Activated CD4-positive, alpha-beta memory T cell treated with anti-CD3 and anti-CD28 coated beads for 36 hours (primary cell): ENCODE measurements at regions not wholly inside any gene's neighbourhood (a gene's known extent, or its start where the extent isn't known, plus 50 kb on each side); places are given as distances from the start of the nearest gene placed in this dataset.

Experiments used
- CTCF ChIA-PET: fragments of 350-600 bp; sonication (Branson Sonifier 250); formaldehyde crosslinking; loops from one replicate; lab custom pipeline; 2021; ENCODE audit warnings: antibody characterized with exemption, inconsistent platforms; lab: Charles Lee
- POLR2A ChIA-PET: fragments of 350-600 bp; sonication (Branson Sonifier 250); formaldehyde crosslinking; loops from one replicate; lab custom pipeline; 2021; ENCODE audit warnings: antibody characterized with exemption; lab: Charles Lee
- DNase-seq: peaks from one replicate; pipeline ENCODE4 v3.0.0-alpha.2; 2020
- H3K27ac Mint-ChIP-seq: one replicate; pipeline ENCODE4 v1.8.0; 2021; ENCODE audit warnings: mixed read lengths
- H3K27me3 Mint-ChIP-seq: one replicate; pipeline ENCODE4 v1.8.0; 2021; ENCODE audit warnings: mixed read lengths
- H3K36me3 Mint-ChIP-seq: one replicate; pipeline ENCODE4 v1.8.0; 2021; ENCODE audit warnings: mixed read lengths
- H3K4me1 Mint-ChIP-seq: one replicate; pipeline ENCODE4 v1.8.0; 2021; ENCODE audit warnings: low read depth, mixed read lengths
- H3K4me3 Mint-ChIP-seq: one replicate; pipeline ENCODE4 v1.8.0; 2021; ENCODE audit warnings: mild to moderate bottlenecking, mixed read lengths
- H3K9me3 Mint-ChIP-seq: one replicate; pipeline ENCODE4 v1.8.0; 2021; ENCODE audit warnings: mixed read lengths
- intact Hi-C: fragments of 100-400 bp; cut with micrococcal nuclease; formaldehyde crosslinking; loops from one replicate; pipeline ENCODE4 v1.15.1; 2023

DNA sequence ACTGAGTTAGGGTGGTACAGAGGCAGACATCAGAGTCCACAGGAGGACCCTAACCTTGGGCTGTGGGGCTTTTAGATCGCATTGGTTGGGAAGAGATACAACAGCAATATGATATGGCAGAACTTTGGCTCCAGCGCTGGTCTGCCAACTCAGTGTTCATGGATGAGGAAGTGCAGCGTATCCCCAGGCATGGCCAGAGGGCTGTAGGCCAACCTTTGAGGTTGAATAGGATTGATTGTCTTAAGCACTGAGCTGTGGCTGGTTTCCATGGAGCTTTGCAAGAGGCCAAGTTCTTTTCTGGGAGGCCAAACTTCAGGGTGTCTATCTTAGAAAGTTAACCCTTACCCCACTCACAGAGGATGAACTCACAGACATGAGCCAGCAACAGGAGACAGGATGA, 144.1 kb upstream of the TMTC4 start:
- ChIA-PET POLR2A (no interaction called here), CTCF (interaction anchor here (1.6 kb wide), 1 partner anchor 11 kb away, joined by 3 read pairs; no protein-coding TSS in a partner anchor)
- Mint-ChIP-seq H3K4me1 (no peaks in the 10 kb centered on the region), H3K9me3 (peaks cover 10% of the 10 kb centered on the region), H3K36me3 (no peaks in the 10 kb centered on the region), H3K4me3 (no peak overlapping the region), H3K27ac (no peak overlapping the region), H3K27me3 (peaks cover 9% of the 10 kb centered on the region)
- no peak for DNase-seq
- intact Hi-C loops = no loop called here

DNA sequence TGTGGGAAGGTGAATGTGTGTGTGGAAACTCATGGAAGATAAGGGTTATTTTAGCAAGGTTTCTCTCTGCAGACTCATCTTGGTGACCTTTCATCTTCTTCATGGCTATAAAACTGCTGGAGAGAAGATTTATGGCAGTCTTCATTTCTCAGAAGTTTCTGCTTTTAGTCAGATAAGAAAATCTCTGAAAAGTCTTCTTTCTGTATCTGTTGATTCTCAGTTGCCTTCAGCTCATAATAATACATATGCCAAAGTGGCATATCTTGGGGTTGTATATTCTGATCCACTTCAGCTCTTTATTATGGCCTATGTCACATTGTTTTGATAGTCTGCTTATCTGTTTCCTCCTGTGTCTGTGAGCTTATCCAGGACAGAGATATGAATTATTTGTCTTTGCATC, 143.3 kb upstream of the TMTC4 start:
- DNase-seq = no peak
- Mint-ChIP-seq H3K4me1 (no peaks in the 10 kb centered on the region), H3K36me3 (no peaks in the 10 kb centered on the region), H3K4me3 (no peak overlapping the region), H3K27me3 (peaks cover 9% of the 10 kb centered on the region), H3K9me3 (peaks cover 10% of the 10 kb centered on the region), H3K27ac (no peak overlapping the region)
- ChIA-PET POLR2A (no interaction called here), CTCF (interaction anchor here (1.6 kb wide), 1 partner anchor 10 kb away, joined by 3 read pairs; no protein-coding TSS in a partner anchor)
- intact Hi-C loops = no loop called here

GRCh38 chr13:100815476-100816046, 141.0 kb upstream of the TMTC4 start:
- Mint-ChIP-seq H3K9me3 (peaks cover 10% of the 10 kb centered on the region), H3K27me3 (peaks cover 12% of the 10 kb centered on the region), H3K27ac (no peak overlapping the region), H3K4me1 (no peaks in the 10 kb centered on the region), H3K4me3 (no peak overlapping the region), H3K36me3 (no peaks in the 10 kb centered on the region)
- CTCF ChIA-PET = no interaction called here
- intact Hi-C loops = no loop called here
- DNase-seq = no peak
- POLR2A ChIA-PET = no interaction called here

- H3K4me3 Mint-ChIP-seq = no peak overlapping the region
- DNase-seq = no peak
- ChIA-PET POLR2A (no interaction called here), CTCF (no interaction called here)
- peaks cover 18% of the 10 kb centered on the region for H3K27me3 Mint-ChIP-seq
- intact Hi-C loops = no loop called here
- H3K36me3 Mint-ChIP-seq = no peaks in the 10 kb centered on the region
- no peaks in the 10 kb centered on the region for H3K4me1 Mint-ChIP-seq
- no peak overlapping the region for H3K27ac Mint-ChIP-seq
- H3K9me3 Mint-ChIP-seq = peaks cover 9% of the 10 kb centered on the region
Observed at GRCh38 chr13:100812982-100813584, 138.5 kb upstream of the TMTC4 start.

- Mint-ChIP-seq H3K36me3 (no peaks in the 10 kb centered on the region), H3K27ac (no peak overlapping the region), H3K4me3 (no peak overlapping the region), H3K4me1 (no peaks in the 10 kb centered on the region), H3K27me3 (peaks cover 21% of the 10 kb centered on the region), H3K9me3 (no peaks in the 10 kb centered on the region)
- intact Hi-C loops = no loop called here
- ChIA-PET POLR2A (no interaction called here), CTCF (no interaction called here)
- DNase-seq = no peak
Observed at GRCh38 chr13:100811928-100812327, 137.3 kb upstream of the TMTC4 start.

DNA sequence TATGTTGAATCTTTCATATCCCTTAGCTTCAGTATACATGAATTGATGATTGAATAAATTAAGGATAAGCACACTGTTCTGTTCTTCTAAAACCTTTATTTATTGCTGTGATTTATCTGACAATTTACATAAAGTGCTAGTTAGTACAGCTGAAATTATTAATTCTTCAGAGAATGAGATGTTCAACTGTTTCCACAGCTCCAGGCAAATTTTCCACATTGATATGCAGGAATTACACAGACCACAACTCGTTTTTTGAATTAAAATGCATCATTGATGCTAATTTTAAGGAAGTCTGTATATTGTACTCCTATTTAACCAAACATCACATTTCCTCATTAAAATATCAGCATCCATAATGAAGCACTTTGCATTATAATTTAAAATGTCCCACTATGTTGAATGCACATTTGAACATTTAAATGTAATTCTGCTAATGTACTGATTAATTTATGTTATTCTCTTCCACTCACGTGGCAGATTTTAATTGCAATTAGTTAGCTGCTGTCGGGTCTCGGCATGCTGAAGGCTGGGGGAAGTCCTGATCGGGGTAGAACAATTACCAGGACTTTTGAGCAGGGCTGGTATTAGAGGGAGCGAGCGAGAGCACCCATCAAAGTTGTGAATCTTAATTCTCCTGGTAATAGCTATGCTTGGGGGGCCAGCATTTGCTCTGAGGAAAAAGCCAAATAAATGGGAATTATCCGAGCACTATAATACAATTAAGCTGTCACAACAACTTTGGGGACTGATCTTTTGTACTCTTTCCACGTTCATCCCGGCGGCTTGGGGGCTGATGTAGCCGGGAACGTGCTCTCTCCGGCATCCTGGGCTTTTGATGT, 136.7 kb upstream of the TMTC4 start:
- ChIA-PET CTCF (no interaction called here), POLR2A (no interaction called here)
- H3K9me3 Mint-ChIP-seq = no peaks in the 10 kb centered on the region
- H3K4me1 Mint-ChIP-seq = no peaks in the 10 kb centered on the region
- no peak for DNase-seq
- no peaks in the 10 kb centered on the region for H3K36me3 Mint-ChIP-seq
- intact Hi-C loops = no loop called here
- H3K27ac Mint-ChIP-seq = no peak overlapping the region
- peaks cover 21% of the 10 kb centered on the region for H3K27me3 Mint-ChIP-seq
- H3K4me3 Mint-ChIP-seq = no peak overlapping the region

DNA sequence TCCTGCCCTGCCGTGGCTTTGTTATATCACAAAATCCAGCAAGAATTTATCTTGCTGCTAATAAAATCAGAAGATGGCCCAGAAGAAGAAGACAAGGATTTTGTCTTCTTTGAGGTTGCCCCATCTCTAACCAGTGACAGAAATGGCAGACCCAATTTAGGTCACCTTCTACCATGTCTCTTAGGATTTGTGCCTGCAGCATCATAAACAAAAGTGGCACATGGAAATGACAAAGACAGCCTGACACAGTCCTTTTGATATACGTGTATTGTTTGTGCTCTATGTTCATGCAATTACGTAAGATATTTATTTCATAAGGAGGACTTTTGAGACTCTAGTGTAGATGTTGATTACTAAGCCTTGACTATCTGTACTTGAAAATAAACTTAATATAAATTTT, 135.9 kb upstream of the TMTC4 start:
- intact Hi-C loops = no loop called here
- ChIA-PET POLR2A (no interaction called here), CTCF (no interaction called here)
- Mint-ChIP-seq H3K4me3 (no peak overlapping the region), H3K4me1 (no peaks in the 10 kb centered on the region), H3K36me3 (no peaks in the 10 kb centered on the region), H3K27me3 (peaks cover 15% of the 10 kb centered on the region), H3K9me3 (no peaks in the 10 kb centered on the region), H3K27ac (no peak overlapping the region)
- DNase-seq = no peak

- Mint-ChIP-seq H3K36me3 (no peaks in the 10 kb centered on the region), H3K9me3 (no peaks in the 10 kb centered on the region), H3K27ac (no peak overlapping the region), H3K27me3 (peaks cover 15% of the 10 kb centered on the region), H3K4me1 (no peaks in the 10 kb centered on the region), H3K4me3 (no peak overlapping the region)
- CTCF ChIA-PET = no interaction called here
- intact Hi-C loops = no loop called here
- DNase-seq = no peak
- POLR2A ChIA-PET = no interaction called here
Observed at GRCh38 chr13:100809856-100810255, 135.3 kb upstream of the TMTC4 start.

GRCh38 chr13:100809129-100809390, 134.5 kb upstream of the TMTC4 start:
- ChIA-PET POLR2A (no interaction called here), CTCF (interaction anchor here (1.0 kb wide), 1 partner anchor 87 kb away, joined by 3 read pairs; no protein-coding TSS in a partner anchor)
- no peak for DNase-seq
- no peaks in the 10 kb centered on the region for H3K4me1 Mint-ChIP-seq
- H3K9me3 Mint-ChIP-seq = no peaks in the 10 kb centered on the region
- H3K36me3 Mint-ChIP-seq = no peaks in the 10 kb centered on the region
- no peak overlapping the region for H3K27ac Mint-ChIP-seq
- intact Hi-C loops = no loop called here
- H3K27me3 Mint-ChIP-seq = peaks cover 15% of the 10 kb centered on the region
- no peak overlapping the region for H3K4me3 Mint-ChIP-seq

- POLR2A ChIA-PET = no interaction called here
- Mint-ChIP-seq H3K27ac (no peak overlapping the region), H3K9me3 (no peaks in the 10 kb centered on the region), H3K4me3 (no peak overlapping the region), H3K4me1 (no peaks in the 10 kb centered on the region), H3K36me3 (no peaks in the 10 kb centered on the region), H3K27me3 (peaks cover 15% of the 10 kb centered on the region)
- CTCF ChIA-PET = interaction anchor here (1.0 to 1.3 kb wide), 2 partner anchors 10 to 86 kb away, joined by 3 read pairs; no protein-coding TSS in a partner anchor
- intact Hi-C loops = no loop called here
- no peak for DNase-seq
Observed at GRCh38 chr13:100808330-100809128, 133.9 kb upstream of the TMTC4 start.

DNA sequence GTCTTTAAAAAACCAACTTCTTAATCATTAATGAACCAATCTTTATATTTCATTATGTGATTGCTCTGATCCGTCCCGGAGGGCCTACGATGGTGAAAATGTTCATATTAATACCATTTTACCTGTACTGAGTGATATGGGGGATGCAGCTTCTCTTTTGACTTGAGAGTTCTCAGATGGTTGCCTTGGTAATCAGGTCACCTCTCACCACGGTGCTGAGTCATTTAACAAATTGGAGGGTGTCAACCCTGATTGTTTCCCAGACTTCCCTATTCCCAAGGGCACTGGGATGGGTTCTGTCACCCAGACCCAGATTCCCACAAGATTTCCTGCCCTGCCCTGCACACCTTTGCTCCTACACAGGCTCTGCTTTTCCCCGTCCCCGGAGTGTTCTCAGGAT, 128.5 kb upstream of the TMTC4 start:
- no peaks in the 10 kb centered on the region for H3K36me3 Mint-ChIP-seq
- H3K4me1 Mint-ChIP-seq = no peaks in the 10 kb centered on the region
- ChIA-PET CTCF (no interaction called here), POLR2A (no interaction called here)
- intact Hi-C loops = no loop called here
- H3K9me3 Mint-ChIP-seq = no peaks in the 10 kb centered on the region
- H3K27ac Mint-ChIP-seq = no peak overlapping the region
- DNase-seq = no peak
- H3K4me3 Mint-ChIP-seq = no peak overlapping the region
- peaks cover 4% of the 10 kb centered on the region for H3K27me3 Mint-ChIP-seq

GRCh38 chr13:100800283-100800875, 125.8 kb upstream of the TMTC4 start:
- no peak for DNase-seq
- peaks cover 2% of the 10 kb centered on the region for H3K27me3 Mint-ChIP-seq
- peaks cover 7% of the 10 kb centered on the region for H3K9me3 Mint-ChIP-seq
- no peak overlapping the region for H3K4me3 Mint-ChIP-seq
- ChIA-PET CTCF (no interaction called here), POLR2A (no interaction called here)
- H3K36me3 Mint-ChIP-seq = no peaks in the 10 kb centered on the region
- H3K4me1 Mint-ChIP-seq = no peaks in the 10 kb centered on the region
- no peak overlapping the region for H3K27ac Mint-ChIP-seq
- intact Hi-C loops = no loop called here
